Body of pancreas (tissue), 4 donors: ENCODE measurements at regions not wholly inside any gene's neighbourhood (a gene's known extent, or its start where the extent isn't known, plus 50 kb on each side); places are given as distances from the start of the nearest gene placed in this dataset.

Experiments
- ATAC-seq: fragments of 150-250 bp; one replicate; pipeline ENCODE4 v1.9.1; 2016
- DNase-seq, 4 donors: peaks; one replicate each; pipeline ENCODE4 v3.0.0-alpha.2; 2019
- H3K27ac ChIP-seq, 4 donors: fragments of 200-600 bp; sonication (generic); 1 replicate in 3 of 4; 2 replicates in 1 of 4; pipeline versions ENCODE4 v1.5.1 to v1.6.1; 2016 to 2019; ENCODE audit warnings: mild to moderate bottlenecking in 1 of 4, mixed read lengths in 1 of 4, moderate library complexity in 1 of 4
- H3K27me3 ChIP-seq, 2 donors: fragments of 200-600 bp; sonication (generic); one replicate each; pipeline ENCODE4 v1.6.0; 2016; ENCODE audit warnings: mild to moderate bottlenecking in 1 of 2
- H3K36me3 ChIP-seq, 2 donors: fragments of 200-600 bp; sonication (generic); replicated peaks in 1 of 2; 2 replicates each; pipeline ENCODE4 v1.5.1; 2016; ENCODE audit warnings: low read depth in 2 of 2; ENCODE audit not compliant: insufficient read depth in 1 of 2
- H3K4me1 ChIP-seq: fragments of 200-600 bp; sonication (generic); one replicate; pipeline ENCODE4 v1.6.0; 2016
- H3K4me3 ChIP-seq, 2 donors: fragments of 200-600 bp; sonication (generic); 1 replicate in 1 of 2; 2 replicates in 1 of 2; pipeline ENCODE4 v1.5.1; 2016 to 2019
- H3K9me3 ChIP-seq, 3 donors: fragments of 200-600 bp; sonication (generic); 1 replicate in 2 of 3; 2 replicates in 1 of 3; pipeline ENCODE4 v1.5.1; 2016
- CTCF ChIP-seq, 7 experiments: fragments of 450-650 bp in 4 of 7; fragments of 200-600 bp in 3 of 7; sonication (generic) in 3 of 7; IDR thresholded peaks; one replicate each; pipeline ENCODE4 v1.5.1; 2016 to 2019; ENCODE audit warnings: antibody characterized with exemption in 7 of 7
- POLR2A ChIP-seq, 3 donors: fragments of 450-650 bp; IDR thresholded peaks; one replicate each; pipeline ENCODE4 v1.6.1; 2016; ENCODE audit warnings: antibody characterized with exemption in 3 of 3, mild to moderate bottlenecking in 2 of 3
- WGBS, 2 donors: methylation state at CpG; one replicate each; pipeline ENCODE4 v1.1.5; 2017; 5-methylcytosine and 5-hydroxymethylcytosine counted together
- intact Hi-C: fragments of 100-400 bp; cut with DNase I; formaldehyde crosslinking; loops from one replicate; pipeline ENCODE4 v1.15.1; 2023

GRCh38 chr9:89808756-89809181, 204.0 kb downstream of the GADD45G start:
- no peaks in the 10 kb centered on the region for H3K27me3 ChIP-seq
- intact Hi-C loops, result no loop called here
- no peaks in the 10 kb centered on the region for H3K36me3 ChIP-seq
- DNase-seq, result no peak
- no peaks in the 10 kb centered on the region for H3K9me3 ChIP-seq
- TF ChIP-seq POLR2A (IDR thresholded peaks at IDR 0.05), result no peak
- TF ChIP-seq CTCF (IDR thresholded peaks at IDR 0.05), result no peak
- no peaks in the 10 kb centered on the region for H3K4me1 ChIP-seq
- no peak overlapping the region for H3K4me3 ChIP-seq
- no peak for ATAC-seq
- no peak overlapping the region for H3K27ac ChIP-seq
- 91 to 96% methylated on average over 7 to 12 of the region's 12 CpGs for WGBS, 2 donors

- Histone ChIP-seq H3K4me1 (no peaks in the 10 kb centered on the region), H3K27me3 (no peaks in the 10 kb centered on the region), H3K36me3 (no peaks in the 10 kb centered on the region), H3K4me3 (no peak overlapping the region), H3K9me3 (no peaks in the 10 kb centered on the region), H3K27ac (no peak overlapping the region)
- no peak for TF ChIP-seq CTCF (IDR thresholded peaks at IDR 0.05)
- no peak for TF ChIP-seq POLR2A (IDR thresholded peaks at IDR 0.05)
- intact Hi-C loops, result no loop called here
- WGBS, 2 donors, result 31 to 56% methylated on average over 7 of the region's 7 CpGs
- DNase-seq, result no peak
- peak; percentile 60 for ATAC-seq
These were observed 205.6 kb downstream of the GADD45G start for GRCh38 chr9:89810431-89810830.

GRCh38 chr9:89811356-89811755, 206.5 kb downstream of the GADD45G start:
- WGBS, 2 donors, result 83 to 85% methylated on average over 3 of the region's 3 CpGs
- Histone ChIP-seq H3K9me3 (no peaks in the 10 kb centered on the region), H3K4me3 (no peak overlapping the region), H3K36me3 (no peaks in the 10 kb centered on the region), H3K27ac (no peak overlapping the region), H3K27me3 (no peaks in the 10 kb centered on the region), H3K4me1 (no peaks in the 10 kb centered on the region)
- no peak for ATAC-seq
- intact Hi-C loops, result no loop called here
- TF ChIP-seq CTCF (IDR thresholded peaks at IDR 0.05) (no peak), POLR2A (IDR thresholded peaks at IDR 0.05) (no peak)
- no peak for DNase-seq

GRCh38 chr9:89811886-89812450, 207.2 kb downstream of the GADD45G start:
- no peak overlapping the region for H3K4me3 ChIP-seq
- no peak overlapping the region for H3K27ac ChIP-seq
- 84 to 88% methylated on average over 7 to 10 of the region's 10 CpGs for WGBS, 2 donors
- DNase-seq, result no peak
- H3K9me3 ChIP-seq, result no peaks in the 10 kb centered on the region
- H3K36me3 ChIP-seq, result no peaks in the 10 kb centered on the region
- TF ChIP-seq CTCF (IDR thresholded peaks at IDR 0.05) (no peak), POLR2A (IDR thresholded peaks at IDR 0.05) (no peak)
- H3K27me3 ChIP-seq, result no peaks in the 10 kb centered on the region
- ATAC-seq, result no peak
- intact Hi-C loops, result no loop called here
- H3K4me1 ChIP-seq, result no peaks in the 10 kb centered on the region

- no peak for ATAC-seq
- WGBS, 2 donors, result 88 to 93% methylated on average over 9 to 10 of the region's 10 CpGs
- no peaks in the 10 kb centered on the region for H3K4me1 ChIP-seq
- TF ChIP-seq POLR2A (IDR thresholded peaks at IDR 0.05) (no peak), CTCF (IDR thresholded peaks at IDR 0.05) (no peak)
- no peak overlapping the region for H3K4me3 ChIP-seq
- intact Hi-C loops, result no loop called here
- H3K27ac ChIP-seq, result no peak overlapping the region
- H3K36me3 ChIP-seq, result no peaks in the 10 kb centered on the region
- no peaks in the 10 kb centered on the region for H3K27me3 ChIP-seq
- no peaks in the 10 kb centered on the region for H3K9me3 ChIP-seq
- DNase-seq, result no peak
These were observed 207.9 kb downstream of the GADD45G start for GRCh38 chr9:89812556-89813181.
